ENCODE measurements at regions not wholly inside any gene's neighbourhood (a gene's known extent, or its start where the extent isn't known, plus 50 kb on each side); places are given as distances from the start of the nearest gene placed in this dataset.

DNA sequence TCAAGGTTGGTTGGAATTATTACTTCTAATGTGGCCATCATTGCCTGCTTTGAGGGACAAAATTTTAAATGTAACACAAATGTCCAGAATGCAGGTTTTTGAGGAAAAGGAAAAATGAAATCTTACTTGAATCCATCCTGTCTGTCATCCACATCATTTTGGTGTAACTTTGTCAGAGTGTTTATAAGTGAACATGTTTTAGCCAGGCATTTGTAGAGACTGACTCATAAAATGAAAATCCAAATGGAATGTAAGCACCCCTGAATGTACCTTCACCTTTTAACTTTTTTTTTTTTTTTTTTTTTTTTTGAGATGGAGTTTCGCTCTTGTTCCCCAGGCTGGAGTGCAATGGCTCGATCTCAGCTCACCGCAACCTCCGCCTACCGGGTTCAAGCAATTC is 141.8 kb upstream of the BNIP2 start:
- Mint-ChIP-seq H3K4me3 (no peak overlapping the region), H3K4me1 (ENCODE audit: low read depth) (peaks cover 16% of the 10 kb centered on the region), H3K9me3 (no peaks in the 10 kb centered on the region), H3K27me3 (ENCODE audit: low read depth) (peaks cover 10% of the 10 kb centered on the region), H3K27ac (no peak overlapping the region), H3K36me3 (ENCODE audit: low read depth) (no peaks in the 10 kb centered on the region)

DNA sequence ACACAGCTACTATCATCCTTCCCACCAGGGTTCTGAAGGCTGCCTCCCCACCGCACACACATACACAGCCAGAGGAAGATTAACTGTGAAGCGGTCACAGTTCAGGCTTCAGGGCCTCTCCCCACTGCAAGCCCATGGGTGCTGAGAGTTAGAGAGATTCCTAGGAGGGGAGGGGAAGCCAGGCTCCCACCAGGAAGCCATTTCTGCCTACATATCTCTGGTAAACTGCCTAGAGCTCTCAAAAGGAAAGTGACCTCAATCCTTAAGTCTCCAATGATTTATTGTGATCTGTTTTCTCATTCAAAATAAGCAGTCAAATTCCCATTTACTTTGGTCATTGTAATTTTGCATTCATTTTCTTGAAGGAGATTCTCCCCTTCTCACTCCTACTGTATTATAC is 141.0 kb upstream of the BNIP2 start:
- Mint-ChIP-seq H3K36me3 (ENCODE audit: low read depth) (no peaks in the 10 kb centered on the region), H3K4me3 (no peak overlapping the region), H3K27ac (no peak overlapping the region), H3K4me1 (ENCODE audit: low read depth) (peaks cover 12% of the 10 kb centered on the region), H3K27me3 (ENCODE audit: low read depth) (peaks cover 10% of the 10 kb centered on the region), H3K9me3 (no peaks in the 10 kb centered on the region)

DNA sequence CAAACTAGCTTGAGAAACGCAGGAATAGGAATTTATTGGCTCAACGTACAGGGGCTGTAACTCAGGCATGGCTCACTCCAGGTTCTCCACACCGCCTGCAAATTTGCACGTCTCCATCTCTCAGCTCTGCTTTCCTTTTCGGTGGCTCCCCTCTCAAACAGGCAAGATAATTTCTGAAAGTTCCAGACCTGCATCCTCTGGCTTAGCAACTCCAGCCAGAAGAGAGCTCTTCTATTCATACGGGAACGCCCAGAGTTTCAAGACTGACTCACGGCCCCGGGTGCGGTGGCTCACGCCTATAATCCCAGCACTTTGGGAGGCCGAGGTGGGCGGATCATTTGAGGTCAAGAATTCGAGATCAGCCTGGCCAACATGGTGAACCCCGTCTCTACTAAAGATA is 139.7 kb upstream of the BNIP2 start:
- no peak overlapping the region for H3K27ac Mint-ChIP-seq
- H3K9me3 Mint-ChIP-seq = peaks cover 1% of the 10 kb centered on the region
- peaks cover 14% of the 10 kb centered on the region for H3K27me3 Mint-ChIP-seq (ENCODE audit: low read depth)
- no peak overlapping the region for H3K4me3 Mint-ChIP-seq
- peaks cover 3% of the 10 kb centered on the region for H3K4me1 Mint-ChIP-seq (ENCODE audit: low read depth)
- H3K36me3 Mint-ChIP-seq (ENCODE audit: low read depth) = peaks cover under 1% of the 10 kb centered on the region

DNA sequence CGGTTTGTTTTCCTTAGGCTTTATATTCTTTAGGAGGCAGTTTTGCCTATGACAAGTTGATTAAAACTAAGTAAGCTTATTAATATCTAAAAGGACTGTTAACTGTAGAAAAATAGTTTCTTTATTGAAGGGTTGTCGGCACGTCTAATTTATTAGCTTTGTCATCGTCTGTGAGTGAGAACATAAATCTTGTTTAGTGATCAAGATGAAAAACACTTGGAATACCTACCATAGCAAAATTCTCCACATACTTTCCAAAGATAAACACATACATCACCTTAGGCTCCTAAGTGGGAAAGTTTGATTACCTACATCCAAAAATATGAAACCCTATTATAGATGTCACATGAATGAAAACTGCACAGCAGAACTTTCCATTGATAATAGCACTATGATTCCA is 139.1 kb upstream of the BNIP2 start:
- H3K4me3 Mint-ChIP-seq = no peak overlapping the region
- H3K36me3 Mint-ChIP-seq (ENCODE audit: low read depth) = peaks cover 4% of the 10 kb centered on the region
- no peaks in the 10 kb centered on the region for H3K4me1 Mint-ChIP-seq (ENCODE audit: low read depth)
- no peak overlapping the region for H3K27ac Mint-ChIP-seq
- H3K9me3 Mint-ChIP-seq = peaks cover 7% of the 10 kb centered on the region
- H3K27me3 Mint-ChIP-seq (ENCODE audit: low read depth) = peaks cover 20% of the 10 kb centered on the region

DNA sequence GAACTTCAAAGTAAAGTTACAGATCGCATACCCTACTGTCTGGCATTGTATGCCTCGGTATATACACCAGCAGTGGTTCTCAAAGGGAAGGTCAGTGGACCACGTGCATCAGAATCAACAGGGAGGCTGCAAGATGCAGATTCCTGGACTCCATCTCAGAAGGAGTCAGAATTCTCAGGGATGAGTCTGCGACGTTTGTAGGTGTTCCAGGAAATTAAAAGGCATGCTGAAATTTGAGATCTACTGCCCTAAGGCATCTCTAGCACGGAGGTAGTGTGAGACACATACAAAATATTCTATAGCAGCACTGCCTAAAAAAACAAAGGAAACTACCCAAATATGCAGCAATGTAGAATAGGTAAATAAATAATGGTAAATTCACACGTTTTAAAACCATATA is 136.8 kb upstream of the BNIP2 start:
- H3K27me3 Mint-ChIP-seq (ENCODE audit: low read depth) = peaks cover 26% of the 10 kb centered on the region
- H3K36me3 Mint-ChIP-seq (ENCODE audit: low read depth) = peaks cover 4% of the 10 kb centered on the region
- H3K4me1 Mint-ChIP-seq (ENCODE audit: low read depth) = no peaks in the 10 kb centered on the region
- H3K9me3 Mint-ChIP-seq = peaks cover 9% of the 10 kb centered on the region
- no peak overlapping the region for H3K4me3 Mint-ChIP-seq
- no peak overlapping the region for H3K27ac Mint-ChIP-seq

DNA sequence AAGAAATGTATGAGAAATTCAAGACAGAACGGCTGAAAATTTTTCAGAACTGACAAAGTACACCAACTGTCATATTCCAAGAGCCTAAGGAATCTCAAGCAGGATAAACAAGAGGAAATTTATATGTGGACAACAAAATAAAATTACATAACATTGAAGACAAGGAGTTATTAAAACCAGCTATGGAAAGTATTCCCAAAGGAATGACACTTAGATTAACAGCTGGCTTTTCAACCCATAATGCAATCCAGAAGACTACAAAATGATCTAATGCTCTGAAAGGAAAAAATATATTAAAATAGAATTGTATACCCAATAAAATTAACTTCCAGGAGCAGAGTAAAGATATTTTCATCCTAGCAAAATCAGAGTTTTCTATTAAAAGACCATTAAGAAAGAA is 132.2 kb upstream of the BNIP2 start:
- H3K9me3 Mint-ChIP-seq = peaks cover 9% of the 10 kb centered on the region
- H3K4me1 Mint-ChIP-seq (ENCODE audit: low read depth) = peaks cover 3% of the 10 kb centered on the region
- no peak overlapping the region for H3K27ac Mint-ChIP-seq
- no peak overlapping the region for H3K4me3 Mint-ChIP-seq
- peaks cover 47% of the 10 kb centered on the region for H3K27me3 Mint-ChIP-seq (ENCODE audit: low read depth)
- H3K36me3 Mint-ChIP-seq (ENCODE audit: low read depth) = peaks cover 4% of the 10 kb centered on the region

DNA sequence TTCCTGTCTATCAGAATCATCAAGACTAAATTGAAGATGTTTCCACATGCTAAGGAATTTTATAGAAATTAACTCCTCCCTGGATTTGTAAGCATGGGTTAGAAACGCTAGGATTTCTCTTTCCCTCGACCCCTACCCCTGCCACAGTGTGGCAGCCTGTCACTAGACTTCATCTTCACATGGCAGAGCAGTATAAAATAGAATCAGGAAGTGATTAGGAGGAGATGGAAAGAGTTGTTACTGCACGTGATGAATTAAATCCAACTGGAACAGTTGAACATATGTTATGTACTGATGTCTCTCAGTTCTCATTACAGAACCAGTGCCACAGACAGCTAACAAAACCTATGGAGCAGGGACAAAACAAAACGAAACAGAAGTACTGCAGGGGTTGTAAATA is 130.0 kb upstream of the BNIP2 start:
- Mint-ChIP-seq H3K4me3 (no peak overlapping the region), H3K36me3 (ENCODE audit: low read depth) (peaks cover 4% of the 10 kb centered on the region), H3K27ac (no peak overlapping the region), H3K9me3 (peaks cover 9% of the 10 kb centered on the region), H3K4me1 (ENCODE audit: low read depth) (peaks cover 12% of the 10 kb centered on the region), H3K27me3 (ENCODE audit: low read depth) (peaks cover 44% of the 10 kb centered on the region)

DNA sequence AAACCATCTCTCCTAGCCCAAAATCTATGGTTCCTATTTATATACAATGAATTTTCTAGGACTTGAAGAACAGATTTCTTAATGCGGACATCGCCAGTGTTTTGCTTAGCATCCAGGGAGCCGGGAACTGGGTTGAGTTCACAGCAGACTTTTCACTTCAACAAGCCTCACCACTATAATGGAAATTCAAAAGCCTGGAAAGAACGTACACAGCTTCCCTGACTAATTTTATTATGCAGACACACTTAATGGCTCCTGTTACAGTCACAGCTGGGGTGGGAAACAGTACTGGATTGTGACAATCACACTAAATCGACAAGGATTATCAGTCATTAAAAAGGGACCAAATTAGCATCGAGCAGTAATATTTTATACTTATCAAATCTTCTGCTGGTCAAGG is 129.2 kb upstream of the BNIP2 start:
- Mint-ChIP-seq H3K36me3 (ENCODE audit: low read depth) (no peaks in the 10 kb centered on the region), H3K27ac (no peak overlapping the region), H3K9me3 (peaks cover 2% of the 10 kb centered on the region), H3K4me1 (ENCODE audit: low read depth) (peaks cover 12% of the 10 kb centered on the region), H3K27me3 (ENCODE audit: low read depth) (peaks cover 40% of the 10 kb centered on the region), H3K4me3 (no peak overlapping the region)

DNA sequence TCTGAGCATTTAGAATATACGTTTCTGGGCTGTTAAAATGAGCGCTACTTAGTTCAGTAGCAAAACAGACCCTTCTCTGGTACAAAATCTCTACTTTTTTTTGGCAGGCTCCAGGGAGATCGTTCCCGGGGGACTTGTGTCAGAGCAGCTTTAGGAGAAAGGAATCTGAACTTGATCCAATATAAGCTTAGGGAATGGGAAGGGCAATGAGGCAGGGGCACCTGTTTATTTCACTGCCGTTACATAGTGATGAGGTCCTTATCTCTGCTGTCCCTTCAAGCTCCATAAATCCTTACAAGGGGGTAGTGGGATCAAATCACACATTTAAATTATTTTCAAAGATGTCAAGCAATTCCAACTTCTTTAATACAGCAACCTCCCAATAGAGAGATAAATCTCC is 128.7 kb upstream of the BNIP2 start:
- no peak overlapping the region for H3K4me3 Mint-ChIP-seq
- peaks cover 35% of the 10 kb centered on the region for H3K27me3 Mint-ChIP-seq (ENCODE audit: low read depth)
- no peaks in the 10 kb centered on the region for H3K9me3 Mint-ChIP-seq
- peaks cover 17% of the 10 kb centered on the region for H3K4me1 Mint-ChIP-seq (ENCODE audit: low read depth)
- no peak overlapping the region for H3K27ac Mint-ChIP-seq
- no peaks in the 10 kb centered on the region for H3K36me3 Mint-ChIP-seq (ENCODE audit: low read depth)

DNA sequence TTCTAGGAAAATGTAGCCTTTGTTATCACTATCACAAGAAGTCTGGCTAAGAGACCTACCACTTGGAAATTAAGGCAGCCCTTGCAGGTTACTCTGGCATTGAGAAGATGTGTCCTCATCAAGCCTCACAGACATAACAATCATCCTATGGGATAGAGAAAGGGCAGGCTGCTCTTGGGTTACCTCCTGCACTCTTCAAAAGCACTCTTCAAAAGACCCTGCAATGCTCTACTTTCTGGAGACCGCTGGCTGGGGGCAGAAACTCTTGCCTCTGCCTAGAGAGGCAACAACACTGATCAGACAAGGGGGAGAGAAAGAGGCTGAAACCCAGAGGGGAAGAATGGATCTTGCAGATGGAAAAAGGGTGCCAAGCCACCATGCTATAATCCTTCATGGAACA is 127.9 kb upstream of the BNIP2 start:
- H3K36me3 Mint-ChIP-seq (ENCODE audit: low read depth) = no peaks in the 10 kb centered on the region

DNA sequence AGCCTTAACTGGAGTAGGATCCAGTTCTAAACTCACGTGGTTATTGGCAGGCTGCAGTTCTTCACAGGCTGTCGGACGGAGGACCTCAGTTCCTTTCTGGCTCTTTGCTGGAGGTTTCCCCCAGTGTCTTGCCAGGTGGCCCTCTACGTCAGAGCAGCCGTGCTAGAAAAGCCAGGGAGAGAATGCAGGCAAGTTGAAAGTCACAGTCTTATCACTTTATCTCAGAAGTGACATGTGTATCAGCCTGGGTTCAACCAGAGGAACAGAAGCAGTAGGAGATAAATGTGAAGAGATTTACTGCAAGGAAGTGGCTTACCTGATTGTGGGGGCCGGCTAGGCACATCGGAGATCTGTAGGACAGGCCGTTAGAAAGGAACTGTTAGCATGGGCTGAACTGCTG is 125.3 kb upstream of the BNIP2 start:
- no peaks in the 10 kb centered on the region for H3K36me3 Mint-ChIP-seq (ENCODE audit: low read depth)
- H3K27me3 Mint-ChIP-seq (ENCODE audit: low read depth) = peaks cover 33% of the 10 kb centered on the region
- H3K9me3 Mint-ChIP-seq = no peaks in the 10 kb centered on the region
- no peak overlapping the region for H3K27ac Mint-ChIP-seq
- H3K4me3 Mint-ChIP-seq = no peak overlapping the region
- peaks cover 16% of the 10 kb centered on the region for H3K4me1 Mint-ChIP-seq (ENCODE audit: low read depth)

More for the DNA sequence above, 127.9 kb upstream of the BNIP2 start:
- H3K4me1 Mint-ChIP-seq (ENCODE audit: low read depth) = peaks cover 19% of the 10 kb centered on the region
- no peak overlapping the region for H3K27ac Mint-ChIP-seq
- H3K9me3 Mint-ChIP-seq = no peaks in the 10 kb centered on the region
- peaks cover 34% of the 10 kb centered on the region for H3K27me3 Mint-ChIP-seq (ENCODE audit: low read depth)
- H3K4me3 Mint-ChIP-seq = no peak overlapping the region

DNA sequence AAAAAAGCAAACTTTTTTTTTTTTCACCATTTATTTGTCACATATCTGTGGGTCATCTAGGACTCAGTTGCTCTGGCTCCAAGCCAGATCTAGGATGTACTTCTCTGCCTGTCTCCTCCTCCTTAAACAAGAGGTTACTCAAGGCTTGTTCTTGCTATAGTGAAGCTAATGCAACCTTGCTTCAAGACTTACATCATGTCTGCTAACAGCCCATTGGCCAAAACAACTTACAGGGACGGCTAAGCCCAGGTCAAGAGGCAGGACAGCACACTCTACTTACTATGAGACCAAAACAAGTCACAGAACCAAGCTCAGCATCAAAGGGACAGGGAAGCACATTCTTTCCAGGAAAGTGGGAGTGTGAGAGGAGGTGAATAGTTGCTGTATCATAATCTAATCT is 123.8 kb upstream of the BNIP2 start:
- Mint-ChIP-seq H3K27ac (no peak overlapping the region), H3K4me1 (ENCODE audit: low read depth) (peaks cover 16% of the 10 kb centered on the region), H3K4me3 (no peak overlapping the region)

DNA sequence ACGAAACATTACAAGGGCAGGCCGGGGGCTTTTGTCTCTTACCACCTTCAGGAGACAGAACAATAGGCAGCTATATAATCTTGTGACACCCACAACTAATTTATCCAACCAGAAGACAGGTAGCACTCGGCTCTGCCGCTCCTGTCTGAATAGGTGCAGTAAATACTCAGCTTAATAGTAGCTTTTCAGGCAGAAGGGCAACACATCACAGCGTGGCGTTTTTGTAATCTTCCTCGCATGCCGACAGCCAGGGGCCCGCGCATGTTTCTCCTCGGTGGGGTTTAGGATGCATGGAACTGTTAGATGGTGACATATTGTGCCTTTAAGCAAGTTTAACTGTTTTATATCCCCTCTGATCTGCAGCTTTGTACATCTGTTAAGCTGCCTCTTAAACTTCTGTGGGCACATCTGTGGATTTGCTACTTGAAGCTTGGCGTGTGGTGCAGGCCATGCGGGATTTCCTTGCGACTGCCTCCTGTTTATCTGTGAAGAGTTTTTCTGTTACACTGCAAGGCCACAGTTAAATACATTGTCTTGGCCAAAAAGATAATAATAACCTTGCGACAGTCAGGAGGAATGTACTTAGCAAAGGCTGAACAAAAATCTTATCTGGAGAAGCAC is 123.2 kb upstream of the BNIP2 start:
- Mint-ChIP-seq H3K27me3 (ENCODE audit: low read depth) (peaks cover 21% of the 10 kb centered on the region), H3K4me1 (ENCODE audit: low read depth) (peaks cover 16% of the 10 kb centered on the region), H3K27ac (no peak overlapping the region), H3K4me3 (no peak overlapping the region), H3K36me3 (ENCODE audit: low read depth) (no peaks in the 10 kb centered on the region), H3K9me3 (peaks cover 6% of the 10 kb centered on the region)

More for the DNA sequence above, 123.8 kb upstream of the BNIP2 start:
- Mint-ChIP-seq H3K9me3 (peaks cover under 1% of the 10 kb centered on the region), H3K36me3 (ENCODE audit: low read depth) (no peaks in the 10 kb centered on the region), H3K27me3 (ENCODE audit: low read depth) (peaks cover 21% of the 10 kb centered on the region)

DNA sequence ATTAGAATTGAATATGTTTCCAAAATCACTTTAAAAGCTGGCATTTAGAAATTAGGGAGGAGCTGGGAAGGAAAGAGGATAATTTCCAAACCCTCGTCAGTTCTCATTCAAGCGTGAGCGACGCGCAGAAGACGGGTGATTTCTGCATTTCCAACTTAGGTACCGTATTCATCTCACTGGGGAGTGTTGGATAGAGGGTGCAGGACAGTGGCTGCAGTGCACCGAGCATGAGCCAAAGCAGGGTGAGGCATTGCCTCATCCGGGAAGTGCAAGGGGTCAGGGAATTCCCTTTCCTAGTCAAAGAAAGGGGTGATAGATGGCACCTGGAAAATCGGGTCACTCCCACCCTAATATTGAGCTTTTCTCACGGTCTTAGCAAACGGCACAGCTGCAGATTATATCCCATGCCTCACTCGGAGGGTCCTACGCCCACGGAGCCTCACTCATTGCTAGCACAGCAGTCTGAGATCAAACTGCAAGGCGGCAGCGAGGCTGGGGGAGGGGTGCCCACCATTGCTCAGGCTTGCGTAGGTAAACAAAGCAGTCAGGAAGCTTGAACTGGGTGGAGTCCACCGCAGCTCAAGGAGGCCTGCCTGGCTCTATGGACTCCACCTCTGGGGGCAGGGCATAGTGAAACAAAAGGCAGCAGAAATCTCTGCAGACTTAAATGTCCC is 114.3 kb upstream of the BNIP2 start:
- H3K27me3 Mint-ChIP-seq (ENCODE audit: low read depth) = peaks cover 21% of the 10 kb centered on the region
- H3K4me1 Mint-ChIP-seq (ENCODE audit: low read depth) = peaks cover 39% of the 10 kb centered on the region
- peaks cover 31% of the 10 kb centered on the region for H3K9me3 Mint-ChIP-seq
- H3K4me3 Mint-ChIP-seq = peak overlapping the region; percentile 71
- H3K36me3 Mint-ChIP-seq (ENCODE audit: low read depth) = peaks cover 20% of the 10 kb centered on the region
- H3K27ac Mint-ChIP-seq = peak overlapping the region; percentile 81

DNA sequence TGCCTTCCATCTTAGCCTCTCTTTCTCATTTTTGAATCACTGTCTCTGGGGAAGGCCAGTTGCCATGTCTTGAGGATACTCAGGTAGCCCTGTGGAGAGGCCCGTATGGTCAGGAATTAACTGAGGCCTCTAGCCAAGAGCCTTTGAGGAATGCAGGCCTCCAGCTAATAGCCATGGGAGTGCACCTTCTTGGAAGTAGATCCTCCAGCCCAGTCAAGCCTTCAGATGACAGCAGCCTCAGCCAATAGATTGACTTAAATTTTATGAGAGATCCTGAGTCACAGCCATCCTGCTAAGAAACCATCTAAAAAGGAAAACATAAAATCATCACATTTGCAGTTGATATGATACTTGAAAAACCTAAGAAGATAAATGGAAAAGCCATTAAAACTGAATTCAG is 112.5 kb upstream of the BNIP2 start:
- Mint-ChIP-seq H3K9me3 (peaks cover 23% of the 10 kb centered on the region), H3K27me3 (ENCODE audit: low read depth) (peaks cover 15% of the 10 kb centered on the region), H3K4me3 (no peak overlapping the region), H3K27ac (no peak overlapping the region), H3K36me3 (ENCODE audit: low read depth) (peaks cover 20% of the 10 kb centered on the region), H3K4me1 (ENCODE audit: low read depth) (peaks cover 48% of the 10 kb centered on the region)
